ENCODE measurements at regions not wholly inside any gene's neighbourhood (a gene's known extent, or its start where the extent isn't known, plus 50 kb on each side); places are given as distances from the start of the nearest gene placed in this dataset.

GRCh38 chrX:138865093-138865649 is 153.7 kb upstream of the FGF13 start:
- no peaks in the 10 kb centered on the region for H3K36me3 ChIP-seq (ENCODE audit: insufficient read depth, low read length)
- no peak overlapping the region for H3K4me2 ChIP-seq (ENCODE audit: low read length)
- H3K9me2 ChIP-seq (ENCODE audit: insufficient read depth, low read length), result no peaks in the 10 kb centered on the region
- intact Hi-C loops (cut with micrococcal nuclease; ENCODE audit: unreplicated experiment), result no loop called here
- POLR2A ChIA-PET, result no interaction called here
- H3K9me3 ChIP-seq (ENCODE audit: low read length), result no peaks in the 10 kb centered on the region
- H2AFZ ChIP-seq (ENCODE audit: low read length), result no peak overlapping the region
- TF ChIP-seq EZH2phosphoT487 (IDR thresholded peaks at IDR 0.05; ENCODE audit: borderline replicate concordance, low read depth, low read length) (no peak), CTCF (conservative IDR thresholded peaks at IDR 0.05; ENCODE audit: low read length) (no peak)
- no peak overlapping the region for H3K27ac ChIP-seq (ENCODE audit: low read depth, low read length, poor library complexity, severe bottlenecking)
- CTCF ChIA-PET (ENCODE audit: unreplicated experiment), result no interaction called here
- no peak overlapping the region for H3K4me3 ChIP-seq (ENCODE audit: low read depth, low read length, poor library complexity, severe bottlenecking)
- no peaks in the 10 kb centered on the region for H3K4me1 ChIP-seq (ENCODE audit: insufficient read depth, low read length, poor library complexity, severe bottlenecking)
- H3K79me2 ChIP-seq (ENCODE audit: insufficient read depth, low read depth, low read length), result no peaks in the 10 kb centered on the region
- no TSS peak for BruUV-seq (replicated peaks)
- no peaks in the 10 kb centered on the region for H4K20me1 ChIP-seq (ENCODE audit: insufficient read depth, low read length)
- DNase-seq (ENCODE audit: low spot score), result no peak

- TF ChIP-seq CTCF (conservative IDR thresholded peaks at IDR 0.05; ENCODE audit: low read length) (no peak), EZH2phosphoT487 (IDR thresholded peaks at IDR 0.05; ENCODE audit: borderline replicate concordance, low read depth, low read length) (no peak)
- H3K9me3 ChIP-seq (ENCODE audit: low read length), result no peaks in the 10 kb centered on the region
- no peak overlapping the region for H3K4me2 ChIP-seq (ENCODE audit: low read length)
- no peak overlapping the region for H3K4me3 ChIP-seq (ENCODE audit: low read depth, low read length, poor library complexity, severe bottlenecking)
- POLR2A ChIA-PET, result no interaction called here
- no TSS peak for BruUV-seq (replicated peaks)
- CTCF ChIA-PET (ENCODE audit: unreplicated experiment), result no interaction called here
- intact Hi-C loops (cut with micrococcal nuclease; ENCODE audit: unreplicated experiment), result no loop called here
- no peaks in the 10 kb centered on the region for H3K4me1 ChIP-seq (ENCODE audit: insufficient read depth, low read length, poor library complexity, severe bottlenecking)
- no peak overlapping the region for H3K27ac ChIP-seq (ENCODE audit: low read depth, low read length, poor library complexity, severe bottlenecking)
- no peaks in the 10 kb centered on the region for H3K36me3 ChIP-seq (ENCODE audit: insufficient read depth, low read length)
- no peaks in the 10 kb centered on the region for H4K20me1 ChIP-seq (ENCODE audit: insufficient read depth, low read length)
- DNase-seq (ENCODE audit: low spot score), result no peak
- H2AFZ ChIP-seq (ENCODE audit: low read length), result no peak overlapping the region
- H3K79me2 ChIP-seq (ENCODE audit: insufficient read depth, low read depth, low read length), result no peaks in the 10 kb centered on the region
- H3K9me2 ChIP-seq (ENCODE audit: insufficient read depth, low read length), result no peaks in the 10 kb centered on the region
Measured at GRCh38 chrX:138859421-138859820, 147.9 kb upstream of the FGF13 start.

- no peaks in the 10 kb centered on the region for H3K9me2 ChIP-seq (ENCODE audit: insufficient read depth, low read length)
- H3K9me3 ChIP-seq (ENCODE audit: low read length), result no peaks in the 10 kb centered on the region
- H2AFZ ChIP-seq (ENCODE audit: low read length), result no peak overlapping the region
- no peaks in the 10 kb centered on the region for H3K4me1 ChIP-seq (ENCODE audit: insufficient read depth, low read length, poor library complexity, severe bottlenecking)
- no peaks in the 10 kb centered on the region for H4K20me1 ChIP-seq (ENCODE audit: insufficient read depth, low read length)
- no peak overlapping the region for H3K4me3 ChIP-seq (ENCODE audit: low read depth, low read length, poor library complexity, severe bottlenecking)
- ChIA-PET CTCF (ENCODE audit: unreplicated experiment) (no interaction called here), POLR2A (no interaction called here)
- TF ChIP-seq CTCF (conservative IDR thresholded peaks at IDR 0.05; ENCODE audit: low read length) (no peak), EZH2phosphoT487 (IDR thresholded peaks at IDR 0.05; ENCODE audit: borderline replicate concordance, low read depth, low read length) (no peak)
- H3K27ac ChIP-seq (ENCODE audit: low read depth, low read length, poor library complexity, severe bottlenecking), result no peak overlapping the region
- intact Hi-C loops (cut with micrococcal nuclease; ENCODE audit: unreplicated experiment), result no loop called here
- no peak overlapping the region for H3K4me2 ChIP-seq (ENCODE audit: low read length)
- H3K36me3 ChIP-seq (ENCODE audit: insufficient read depth, low read length), result no peaks in the 10 kb centered on the region
- no peaks in the 10 kb centered on the region for H3K79me2 ChIP-seq (ENCODE audit: insufficient read depth, low read depth, low read length)
- DNase-seq (ENCODE audit: low spot score), result no peak
- no TSS peak for BruUV-seq (replicated peaks)
Measured at GRCh38 chrX:138858951-138859350, 147.4 kb upstream of the FGF13 start.
